Fibroblast of skin of left biceps (primary cell): ENCODE measurements at regions not wholly inside any gene's neighbourhood (a gene's known extent, or its start where the extent isn't known, plus 50 kb on each side); places are given as distances from the start of the nearest gene placed in this dataset.

ENCODE experiments used
- DNase-seq, 2 experiments: peaks; one replicate each; pipeline ENCODE4 v3.0.0-alpha.2; 2013; ENCODE audit warnings: low read depth in 2 of 2

DNA sequence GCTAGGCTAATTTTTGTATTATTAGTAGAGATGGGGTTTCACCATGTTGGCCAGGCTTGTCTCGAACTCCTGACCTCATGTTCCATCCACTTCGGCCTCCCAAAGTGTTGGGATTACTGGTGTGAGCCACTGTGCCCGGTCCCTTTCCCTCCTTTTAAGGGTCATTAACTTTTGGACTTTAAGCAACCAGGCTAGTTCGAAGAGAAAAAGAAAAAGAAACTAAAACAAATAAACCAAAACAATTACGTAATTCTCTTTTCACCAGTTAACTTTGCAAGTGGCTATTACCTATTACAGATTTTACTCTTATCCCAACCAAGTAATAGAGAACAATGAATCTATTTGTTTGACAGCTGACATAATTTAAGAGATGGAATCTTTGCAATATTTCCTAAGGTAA is 72.8 kb upstream of the SEMA3C start:
- no peak for DNase-seq

DNA sequence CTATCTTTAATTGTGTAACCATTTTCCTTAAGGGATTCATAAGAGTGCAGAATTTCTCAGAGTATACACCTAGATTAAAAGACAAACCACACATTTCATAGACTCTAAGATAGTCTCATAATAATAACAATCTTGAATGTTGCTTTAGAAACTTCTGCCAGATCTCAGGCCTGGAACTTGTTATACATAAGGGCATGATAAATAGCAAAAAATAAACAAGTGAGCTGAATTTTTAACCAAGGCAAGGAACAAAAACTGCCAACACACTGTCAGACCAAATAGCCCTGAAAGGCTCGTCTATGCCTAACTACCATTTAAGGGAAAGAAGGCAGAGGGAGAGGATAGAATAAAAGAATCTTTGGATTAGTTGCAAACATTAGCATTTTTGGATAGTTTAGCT is 65.8 kb upstream of the SEMA3C start:
- no peak for DNase-seq

DNA sequence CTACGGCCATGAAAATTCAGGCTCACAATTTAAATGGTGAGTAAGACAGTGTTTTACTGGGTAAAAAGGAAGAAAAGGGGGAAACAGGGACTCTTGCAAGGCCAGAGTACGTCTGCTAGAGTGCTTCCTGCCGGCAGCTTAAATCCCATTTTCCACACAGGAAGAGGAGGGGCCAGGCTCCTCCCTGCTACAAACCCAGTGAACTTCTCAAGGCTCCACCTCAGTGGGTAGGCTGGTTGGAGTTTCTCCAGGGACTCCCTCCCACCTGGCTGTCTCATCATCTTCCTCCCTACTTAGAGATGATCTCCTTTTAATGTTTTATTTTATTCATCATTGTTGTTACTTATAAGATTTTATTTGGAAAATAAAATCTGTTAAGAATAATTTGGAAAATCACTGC is 62.6 kb upstream of the SEMA3C start:
- no peak for DNase-seq

DNA sequence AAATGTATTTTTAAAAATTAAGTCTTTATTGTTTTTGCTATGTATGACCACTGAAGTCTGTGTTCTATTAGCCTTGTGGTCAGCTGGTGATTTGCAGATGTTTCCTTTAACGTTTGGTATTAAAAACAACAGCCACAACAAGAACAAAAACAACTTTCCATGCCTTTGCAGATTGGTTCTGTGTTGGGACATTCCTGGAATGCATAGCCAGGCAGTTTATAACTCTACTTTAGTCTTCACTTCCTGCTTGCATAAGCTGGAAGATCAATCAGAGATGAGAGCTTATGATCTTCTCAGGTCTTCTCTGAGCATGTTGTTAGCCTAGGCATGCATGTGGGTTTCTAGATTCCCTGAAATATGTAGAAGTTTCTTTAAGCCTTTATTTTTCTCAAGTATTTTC is 58.9 kb upstream of the SEMA3C start:
- no peak for DNase-seq

DNA sequence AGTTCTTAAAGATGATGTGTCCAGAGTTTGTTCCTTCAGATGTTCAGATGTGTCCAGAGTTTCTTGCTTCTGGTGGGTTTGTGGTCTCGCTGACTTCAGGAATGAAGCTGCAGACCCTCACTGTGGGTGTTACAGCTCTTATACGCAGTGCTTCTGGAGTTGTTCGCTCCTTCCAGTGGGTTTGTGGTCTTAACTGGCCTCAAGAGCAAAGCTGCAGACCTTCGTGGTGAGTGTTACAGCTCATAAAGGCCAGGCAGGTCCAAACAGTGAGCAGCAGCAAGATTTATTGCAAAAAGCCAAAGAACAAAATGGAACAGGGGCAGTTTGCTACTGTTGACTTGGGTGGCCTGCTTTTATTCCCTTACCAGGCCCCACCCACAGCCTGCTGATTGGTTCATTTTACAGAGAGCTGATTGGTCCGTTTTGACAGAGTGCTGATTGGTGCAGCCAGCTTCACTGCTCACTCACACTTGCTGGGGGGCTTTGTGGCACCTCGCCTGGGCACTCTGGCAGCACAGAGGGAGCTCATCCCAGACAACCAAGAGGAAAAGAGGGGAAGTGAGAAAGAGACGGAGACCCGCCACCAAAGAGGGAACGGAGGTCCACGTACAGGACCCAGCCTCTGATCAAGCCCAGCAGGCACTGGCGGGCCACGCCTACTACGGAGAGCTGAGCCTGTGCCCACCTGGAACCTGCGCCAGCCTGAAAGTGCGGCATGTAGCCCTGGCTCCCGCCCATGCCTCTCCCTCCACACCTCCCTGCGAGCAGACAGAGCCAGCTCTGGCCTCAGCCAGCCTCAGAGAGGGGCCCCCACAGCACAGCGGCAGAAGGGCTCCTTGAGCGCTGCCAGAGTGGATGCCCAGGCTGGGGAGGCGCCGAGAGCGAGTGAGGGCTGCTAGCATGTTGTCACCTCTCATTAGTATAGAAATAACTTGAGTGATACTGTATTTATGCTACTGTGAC is 55.8 kb upstream of the SEMA3C start:
- no peak for DNase-seq

DNA sequence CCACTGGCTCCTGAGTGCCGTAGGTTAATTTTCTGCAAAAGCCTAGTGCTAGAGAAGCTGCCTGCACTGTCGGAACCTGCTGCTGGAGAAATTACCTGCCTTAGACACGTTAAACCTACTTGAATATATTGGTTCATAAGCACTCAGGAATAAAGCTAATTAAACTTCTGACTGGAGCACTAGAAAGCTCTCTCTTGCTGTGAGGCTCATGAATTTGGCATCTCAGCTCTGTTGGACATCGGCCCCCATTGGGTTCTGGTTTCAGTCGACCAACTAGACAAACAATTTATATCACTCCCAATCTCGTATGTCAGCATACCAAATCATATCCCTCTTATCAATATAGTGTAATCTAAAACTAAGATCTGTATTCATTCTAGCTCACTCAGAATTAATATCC is 52.4 kb upstream of the SEMA3C start:
- DNase-seq = no peak
